AG10803 (cell line): ENCODE measurements at regions not wholly inside any gene's neighbourhood (a gene's known extent, or its start where the extent isn't known, plus 50 kb on each side); places are given as distances from the start of the nearest gene placed in this dataset.

Experiments
- DNase-seq: peaks from one replicate; pipeline ENCODE4 v3.0.0; 2010; ENCODE audit warnings: low read depth
- H3K4me3 ChIP-seq: 2 replicates; pipeline ENCODE4 v1.5.1; 2011; ENCODE audit warnings: mild to moderate bottlenecking, low read length, control low read depth
- CTCF ChIP-seq: conservative IDR thresholded peaks from 2 replicates; pipeline ENCODE4 v1.5.1; 2011; ENCODE audit warnings: mild to moderate bottlenecking, low read length, control low read depth, inconsistent platforms

GRCh38 chr5:107766439-107766838 is 95.7 kb upstream of the EFNA5 start:
- no peak for TF ChIP-seq CTCF
- DNase-seq: no peak
- H3K4me3 ChIP-seq: no peak overlapping the region

GRCh38 chr5:107765805-107766063 is 95.0 kb upstream of the EFNA5 start:
- TF ChIP-seq CTCF: no peak
- H3K4me3 ChIP-seq: no peak overlapping the region
- no peak for DNase-seq

- DNase-seq: no peak
- no peak for TF ChIP-seq CTCF
- H3K4me3 ChIP-seq: no peak overlapping the region
Observed at GRCh38 chr5:107764976-107765804, 94.5 kb upstream of the EFNA5 start.

- no peak for TF ChIP-seq CTCF
Observed at GRCh38 chr5:107764282-107764681, 93.5 kb upstream of the EFNA5 start.

GRCh38 chr5:107753427-107753826 is 82.7 kb upstream of the EFNA5 start:
- DNase-seq: no peak
- no peak for TF ChIP-seq CTCF
- no peak overlapping the region for H3K4me3 ChIP-seq

More at GRCh38 chr5:107764282-107764681, 93.5 kb upstream of the EFNA5 start:
- no peak overlapping the region for H3K4me3 ChIP-seq
- DNase-seq: no peak

- H3K4me3 ChIP-seq: no peak overlapping the region
- no peak for TF ChIP-seq CTCF
- no peak for DNase-seq
Observed at GRCh38 chr5:107744418-107745330, 73.9 kb upstream of the EFNA5 start.
